ENCODE measurements at regions not wholly inside any gene's neighbourhood (a gene's known extent, or its start where the extent isn't known, plus 50 kb on each side); places are given as distances from the start of the nearest gene placed in this dataset.

DNA sequence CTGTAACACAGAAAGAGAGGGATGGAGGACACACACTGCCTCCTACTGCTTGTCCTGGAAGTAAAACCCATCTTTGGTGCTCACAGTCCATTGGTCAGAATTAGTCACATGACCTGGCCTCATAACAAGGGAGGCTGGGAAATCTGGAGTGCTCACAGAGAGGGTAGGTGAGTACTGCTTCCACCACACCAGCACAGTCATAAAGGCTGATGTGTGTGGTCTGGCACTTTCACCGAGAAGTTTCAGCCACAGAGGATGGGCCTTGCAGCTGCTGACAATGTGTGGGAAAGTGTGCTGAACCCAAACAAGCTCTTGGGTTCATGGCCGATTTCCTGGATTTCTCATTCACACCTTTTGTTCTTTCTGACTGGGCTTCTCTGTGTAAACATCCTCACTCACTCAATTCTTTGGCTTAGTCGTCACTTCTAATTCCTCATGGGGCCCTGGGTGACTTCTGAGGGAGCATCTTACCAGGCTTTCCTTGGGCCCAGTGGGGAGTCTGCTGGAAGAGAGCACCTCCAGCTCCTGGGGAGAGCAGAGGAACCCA is 100.7 kb downstream of the ASB7 start:
- TF ChIP-seq, protein P1, sequence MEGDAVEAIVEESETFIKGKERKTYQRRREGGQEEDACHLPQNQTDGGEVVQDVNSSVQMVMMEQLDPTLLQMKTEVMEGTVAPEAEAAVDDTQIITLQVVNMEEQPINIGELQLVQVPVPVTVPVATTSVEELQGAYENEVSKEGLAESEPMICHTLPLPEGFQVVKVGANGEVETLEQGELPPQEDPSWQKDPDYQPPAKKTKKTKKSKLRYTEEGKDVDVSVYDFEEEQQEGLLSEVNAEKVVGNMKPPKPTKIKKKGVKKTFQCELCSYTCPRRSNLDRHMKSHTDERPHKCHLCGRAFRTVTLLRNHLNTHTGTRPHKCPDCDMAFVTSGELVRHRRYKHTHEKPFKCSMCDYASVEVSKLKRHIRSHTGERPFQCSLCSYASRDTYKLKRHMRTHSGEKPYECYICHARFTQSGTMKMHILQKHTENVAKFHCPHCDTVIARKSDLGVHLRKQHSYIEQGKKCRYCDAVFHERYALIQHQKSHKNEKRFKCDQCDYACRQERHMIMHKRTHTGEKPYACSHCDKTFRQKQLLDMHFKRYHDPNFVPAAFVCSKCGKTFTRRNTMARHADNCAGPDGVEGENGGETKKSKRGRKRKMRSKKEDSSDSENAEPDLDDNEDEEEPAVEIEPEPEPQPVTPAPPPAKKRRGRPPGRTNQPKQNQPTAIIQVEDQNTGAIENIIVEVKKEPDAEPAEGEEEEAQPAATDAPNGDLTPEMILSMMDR (IDR thresholded peaks at IDR 0.05): no peak
- TF ChIP-seq POLR2A (IDR thresholded peaks at IDR 0.05) (no peak), POLR2AphosphoS5 (IDR thresholded peaks at IDR 0.05) (no peak), EP300 (IDR thresholded peaks at IDR 0.05) (no peak)
- no peaks in the 10 kb centered on the region for H3K9me3 ChIP-seq
- intact Hi-C loops (cut with DNase I): no loop called here
- 35 to 42% methylated on average over 3 of the region's 3 CpGs for WGBS, 2 donors
- H3K27me3 ChIP-seq: no peaks in the 10 kb centered on the region
- DNase-seq: no peak
- peaks cover 0 to 8% (median 0%) of the 10 kb centered on the region in 4 donors for H3K4me1 ChIP-seq
- H3K27ac ChIP-seq: no peak overlapping the region
- no peak overlapping the region for H3K4me3 ChIP-seq
- H3K36me3 ChIP-seq: no peaks in the 10 kb centered on the region

DNA sequence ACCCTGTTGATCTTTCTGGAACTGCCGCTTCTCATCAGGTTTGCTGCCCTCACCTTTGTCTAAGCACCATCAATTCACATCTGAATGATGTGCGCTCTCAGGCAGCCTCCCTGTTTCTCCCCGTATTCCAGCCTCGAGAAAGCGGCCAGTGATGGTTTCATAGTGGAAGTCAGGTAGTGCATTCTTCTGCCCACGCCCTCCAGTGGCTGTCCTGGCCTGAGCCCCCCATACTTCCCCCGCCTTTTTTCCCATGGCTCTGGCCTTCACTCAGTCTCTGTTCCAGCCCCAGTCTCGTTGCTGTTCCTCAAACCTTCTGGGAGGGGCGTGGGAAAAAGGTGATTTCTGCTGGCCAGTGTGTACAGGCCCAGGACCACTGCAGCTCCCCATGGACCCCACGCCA is 101.3 kb downstream of the ASB7 start:
- WGBS, 2 donors: 84 to 89% methylated on average over 10 of the region's 10 CpGs
- H3K4me3 ChIP-seq: no peak overlapping the region

DNA sequence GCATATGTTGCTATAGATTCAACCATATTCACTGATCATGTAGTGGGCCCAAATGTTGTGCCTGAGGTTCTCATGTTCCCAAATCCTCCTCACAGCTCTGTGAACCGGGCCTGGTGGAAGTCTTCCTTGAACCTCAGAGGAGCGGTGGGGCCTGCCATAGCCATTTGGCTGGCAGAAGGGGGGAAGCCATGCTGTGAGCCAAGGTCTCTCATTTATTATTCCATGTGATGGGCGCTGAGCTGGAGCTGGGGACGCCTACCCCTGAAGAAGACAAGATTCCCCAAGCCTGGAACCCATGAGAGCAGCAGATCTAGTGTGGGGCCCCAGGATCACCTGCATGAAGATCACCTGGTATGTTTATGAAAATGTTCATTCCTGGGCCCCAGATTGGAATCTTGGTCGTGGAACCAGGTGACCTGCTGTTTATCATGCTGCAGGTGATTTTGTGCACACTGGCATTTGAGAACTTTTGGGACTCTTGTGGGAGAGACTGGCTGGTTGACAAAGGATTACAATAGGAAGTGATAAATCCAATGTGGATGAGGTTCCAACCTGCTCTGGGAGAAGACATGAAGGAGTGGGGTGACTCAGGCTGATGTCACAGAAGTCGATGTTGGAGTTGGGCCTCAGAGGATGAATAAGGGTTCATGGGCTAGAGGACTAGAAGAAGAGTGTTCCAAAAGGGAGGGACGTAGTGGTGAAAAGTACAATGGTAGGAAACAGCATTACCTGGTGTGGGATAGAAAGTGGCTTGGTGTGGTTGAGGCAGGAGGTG is 102.1 kb downstream of the ASB7 start:
- Histone ChIP-seq H3K9me3 (no peaks in the 10 kb centered on the region), H3K27me3 (no peaks in the 10 kb centered on the region), H3K36me3 (no peaks in the 10 kb centered on the region), H3K4me3 (no peak overlapping the region), H3K4me1 (peaks cover 0 to 8% (median 0%) of the 10 kb centered on the region in 4 donors), H3K27ac (no peak overlapping the region)
- 76 to 81% methylated on average over 7 of the region's 7 CpGs for WGBS, 2 donors
- DNase-seq: no peak
- no peak for TF ChIP-seq EP300 (IDR thresholded peaks at IDR 0.05)
- TF ChIP-seq, protein P1 (IDR thresholded peaks at IDR 0.05): no peak
- no peak for TF ChIP-seq POLR2AphosphoS5 (IDR thresholded peaks at IDR 0.05)
- TF ChIP-seq POLR2A (IDR thresholded peaks at IDR 0.05): no peak
- intact Hi-C loops (cut with DNase I): no loop called here

More for the DNA sequence above, 101.3 kb downstream of the ASB7 start:
- H3K36me3 ChIP-seq: no peaks in the 10 kb centered on the region
- TF ChIP-seq EP300 (IDR thresholded peaks at IDR 0.05) (no peak), POLR2A (IDR thresholded peaks at IDR 0.05) (no peak), POLR2AphosphoS5 (IDR thresholded peaks at IDR 0.05) (no peak)
- H3K4me1 ChIP-seq: peaks cover 0 to 8% (median 0%) of the 10 kb centered on the region in 4 donors
- DNase-seq: no peak
- intact Hi-C loops (cut with DNase I): no loop called here
- no peak overlapping the region for H3K27ac ChIP-seq
- H3K9me3 ChIP-seq: no peaks in the 10 kb centered on the region
- H3K27me3 ChIP-seq: no peaks in the 10 kb centered on the region

DNA sequence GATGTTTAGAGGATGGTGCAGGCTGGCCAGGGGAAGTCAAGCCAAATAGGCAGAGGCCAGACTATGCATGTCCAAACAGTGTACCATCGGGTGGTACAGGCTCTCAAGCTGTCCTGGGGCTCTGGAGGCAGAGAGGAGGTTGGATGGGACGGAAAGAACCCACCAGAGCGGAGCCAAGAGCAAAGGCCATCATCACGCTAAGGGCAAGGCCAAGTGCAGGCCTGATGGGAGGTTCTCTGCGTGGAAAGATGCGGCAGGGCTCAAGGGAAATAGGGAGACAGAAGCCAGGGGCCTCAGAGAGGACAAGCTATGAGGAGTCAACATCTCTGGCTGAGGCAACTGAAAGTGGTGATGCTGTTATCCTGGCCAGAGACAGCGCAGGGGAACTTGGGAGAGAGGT is 102.7 kb downstream of the ASB7 start:
- intact Hi-C loops (cut with DNase I): no loop called here
- Histone ChIP-seq H3K4me1 (peaks cover 0 to 8% (median 0%) of the 10 kb centered on the region in 4 donors), H3K27me3 (no peaks in the 10 kb centered on the region), H3K4me3 (no peak overlapping the region), H3K27ac (no peak overlapping the region), H3K36me3 (no peaks in the 10 kb centered on the region), H3K9me3 (no peaks in the 10 kb centered on the region)
- no peak for TF ChIP-seq EP300 (IDR thresholded peaks at IDR 0.05)
- 87 to 91% methylated on average over 7 of the region's 7 CpGs for WGBS, 2 donors
- no peak for DNase-seq

DNA sequence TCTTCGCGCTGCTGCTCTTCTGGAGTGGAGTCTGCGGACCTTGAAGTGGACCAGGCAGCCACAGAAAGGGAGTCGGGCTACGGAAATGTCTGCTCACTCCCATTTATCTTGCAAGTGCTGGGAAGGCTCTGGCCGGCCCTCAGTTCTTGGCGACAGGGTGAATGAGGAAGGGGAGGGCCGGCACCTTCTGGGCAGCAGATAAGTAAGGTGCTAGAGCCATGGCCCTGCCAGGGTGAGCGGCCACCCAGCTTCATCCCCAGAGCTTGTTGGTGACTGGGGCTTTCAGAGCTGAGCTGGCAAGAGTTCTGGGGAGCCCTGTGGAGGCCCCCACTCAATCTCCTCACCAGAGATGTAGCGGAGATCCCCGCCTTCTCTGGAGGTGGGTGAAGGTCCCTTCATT is 103.5 kb downstream of the ASB7 start:
- Histone ChIP-seq H3K9me3 (no peaks in the 10 kb centered on the region), H3K4me3 (no peak overlapping the region), H3K27me3 (no peaks in the 10 kb centered on the region), H3K4me1 (peaks cover 0 to 14% (median 3%) of the 10 kb centered on the region in 4 donors), H3K27ac (no peak overlapping the region), H3K36me3 (no peaks in the 10 kb centered on the region)
- TF ChIP-seq, protein P1 (IDR thresholded peaks at IDR 0.05): no peak
- no peak for TF ChIP-seq POLR2AphosphoS5 (IDR thresholded peaks at IDR 0.05)
- TF ChIP-seq EP300 (IDR thresholded peaks at IDR 0.05): no peak
- no peak for TF ChIP-seq POLR2A (IDR thresholded peaks at IDR 0.05)
- intact Hi-C loops (cut with DNase I): no loop called here
- 92% methylated on average over 11 of the region's 11 CpGs for WGBS, 2 donors
- DNase-seq: no peak

Data from sigmoid colon (tissue), 6 donors.